ENCODE measurements at regions not wholly inside any gene's neighbourhood (a gene's known extent, or its start where the extent isn't known, plus 50 kb on each side); places are given as distances from the start of the nearest gene placed in this dataset.

DNA sequence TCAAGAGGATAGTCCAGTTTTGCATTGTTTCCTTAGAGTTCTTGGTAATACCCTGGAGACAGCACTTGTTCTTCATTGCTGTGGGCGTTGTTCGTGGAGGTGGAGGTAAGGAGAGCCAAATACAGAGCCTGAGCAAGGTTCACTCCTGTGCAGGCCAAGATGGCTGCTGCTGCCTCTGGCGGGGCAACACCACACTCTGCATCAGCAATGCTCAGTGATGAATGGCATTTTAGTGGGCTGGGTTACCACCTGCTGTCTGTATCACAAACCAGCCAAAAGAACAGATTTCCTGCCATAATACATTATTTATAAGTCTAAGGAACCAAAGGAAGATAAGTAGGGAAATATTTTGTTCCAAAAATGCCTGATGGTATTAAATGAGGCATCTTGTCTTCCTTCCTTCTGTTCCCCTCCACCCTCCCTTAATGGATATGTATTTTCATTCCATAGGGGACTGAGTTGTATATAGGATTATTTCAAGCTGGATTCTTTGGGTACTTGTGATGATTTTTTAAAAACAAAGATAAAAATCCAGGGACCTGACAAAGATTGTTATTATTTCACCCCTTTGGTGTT is 61.6 kb upstream of the LIMCH1 start:
- Histone ChIP-seq H4K20me1 (replicated peaks; ENCODE audit: control insufficient read depth, extremely low read depth, insufficient read depth, low read length) (no peaks in the 10 kb centered on the region), H3K4me1 (ENCODE audit: control insufficient read depth, extremely low read depth, insufficient read depth, low read length) (no peaks in the 10 kb centered on the region), H3K36me3 (ENCODE audit: control insufficient read depth in 2 of 2, extremely low read depth in 1 of 2, insufficient read depth in 2 of 2, low read length in 2 of 2) (no peaks in the 10 kb centered on the region), H3K9me3 (replicated peaks; ENCODE audit: control insufficient read depth, insufficient read depth, low read length) (no peaks in the 10 kb centered on the region), H3K4me3 (replicated peaks in 1 of 3; ENCODE audit: insufficient read depth in 1 of 3, low read depth in 1 of 3, low read length in 3 of 3) (no peak overlapping the region), H3K27me3 (ENCODE audit: control insufficient read depth in 2 of 2, insufficient read depth in 2 of 2, low read length in 2 of 2) (peaks cover 16 to 23% of the 10 kb centered on the region in 2 experiments), H2AFZ (ENCODE audit: low read depth, low read length) (no peak overlapping the region), H3K9me1 (replicated peaks; ENCODE audit: control insufficient read depth, extremely low read depth, insufficient read depth, low read length) (no peaks in the 10 kb centered on the region), H3K79me2 (ENCODE audit: control insufficient read depth, insufficient read depth, low read length) (no peaks in the 10 kb centered on the region), H3K9ac (replicated peaks; ENCODE audit: extremely low read depth, insufficient read depth, low read length) (no peak overlapping the region), H3K27ac (ENCODE audit: insufficient read depth, low read depth, low read length) (no peak overlapping the region), H3K4me2 (ENCODE audit: insufficient read depth, low read length) (no peak overlapping the region)
- intact Hi-C loops (cut with micrococcal nuclease) = no loop called here
- dilution Hi-C loops (cut with MboI; ENCODE audit: extremely low pct_ligation_motif_present, low sequenced_read_pairs) = no loop called here
- ChIA-PET POLR2A (no interaction called here), CTCF (interaction anchor here (0.6 to 1.0 kb wide), 2 partner anchors 32 to 167 kb away, joined by 3 to 4 read pairs; no protein-coding TSS in a partner anchor)
- FAIRE-seq (no peak), DNase-seq (ENCODE audit: low read depth, low spot score) (no peak)
- BruUV-seq (replicated peaks) = no TSS peak
- TF ChIP-seq JUN (IDR thresholded peaks at IDR 0.05; ENCODE audit: borderline replicate concordance, insufficient read depth, insufficient read length, low read depth) (no peak), POLR2A (IDR thresholded peaks at IDR 0.05; ENCODE audit: low read depth, low read length) (no peak), EZH2 (IDR thresholded peaks at IDR 0.05; ENCODE audit: borderline replicate concordance, low read depth, low read length, severe bottlenecking) (no peak), MYC (IDR thresholded peaks at IDR 0.05; ENCODE audit: low read depth, low read length) (no peak), FOS (IDR thresholded peaks at IDR 0.05; ENCODE audit: borderline replicate concordance, insufficient read depth, low read length) (no peak), POLR2AphosphoS5 (IDR thresholded peaks at IDR 0.05; ENCODE audit: insufficient read depth, low read depth, low read length) (no peak), GATA2 (IDR thresholded peaks at IDR 0.05; ENCODE audit: insufficient read depth, insufficient read length, low read depth, low read length) (no peak)
- TF ChIP-seq, protein P1, sequence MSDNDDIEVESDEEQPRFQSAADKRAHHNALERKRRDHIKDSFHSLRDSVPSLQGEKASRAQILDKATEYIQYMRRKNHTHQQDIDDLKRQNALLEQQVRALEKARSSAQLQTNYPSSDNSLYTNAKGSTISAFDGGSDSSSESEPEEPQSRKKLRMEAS (IDR thresholded peaks at IDR 0.05; ENCODE audit: insufficient read depth, insufficient read length) = no peak
- TF ChIP-seq, protein P2, sequence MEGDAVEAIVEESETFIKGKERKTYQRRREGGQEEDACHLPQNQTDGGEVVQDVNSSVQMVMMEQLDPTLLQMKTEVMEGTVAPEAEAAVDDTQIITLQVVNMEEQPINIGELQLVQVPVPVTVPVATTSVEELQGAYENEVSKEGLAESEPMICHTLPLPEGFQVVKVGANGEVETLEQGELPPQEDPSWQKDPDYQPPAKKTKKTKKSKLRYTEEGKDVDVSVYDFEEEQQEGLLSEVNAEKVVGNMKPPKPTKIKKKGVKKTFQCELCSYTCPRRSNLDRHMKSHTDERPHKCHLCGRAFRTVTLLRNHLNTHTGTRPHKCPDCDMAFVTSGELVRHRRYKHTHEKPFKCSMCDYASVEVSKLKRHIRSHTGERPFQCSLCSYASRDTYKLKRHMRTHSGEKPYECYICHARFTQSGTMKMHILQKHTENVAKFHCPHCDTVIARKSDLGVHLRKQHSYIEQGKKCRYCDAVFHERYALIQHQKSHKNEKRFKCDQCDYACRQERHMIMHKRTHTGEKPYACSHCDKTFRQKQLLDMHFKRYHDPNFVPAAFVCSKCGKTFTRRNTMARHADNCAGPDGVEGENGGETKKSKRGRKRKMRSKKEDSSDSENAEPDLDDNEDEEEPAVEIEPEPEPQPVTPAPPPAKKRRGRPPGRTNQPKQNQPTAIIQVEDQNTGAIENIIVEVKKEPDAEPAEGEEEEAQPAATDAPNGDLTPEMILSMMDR (IDR thresholded peaks at IDR 0.05; ENCODE audit: extremely low read depth in 1 of 2, insufficient read depth in 1 of 2, low read depth in 1 of 2, low read length in 2 of 2) = no peak

All from endothelial cell of umbilical vein (primary cell).